CD14-positive monocyte (primary cell): ENCODE measurements at regions not wholly inside any gene's neighbourhood (a gene's known extent, or its start where the extent isn't known, plus 50 kb on each side); places are given as distances from the start of the nearest gene placed in this dataset.

Experiments used
- DNase-seq, 3 donors: peaks; one replicate each; pipeline ENCODE4 v3.0.0-alpha.2; 2011 to 2022
- H2AFZ ChIP-seq: 2 replicates; pipeline ENCODE4 v1.6.0; 2012; ENCODE audit warnings: mild to moderate bottlenecking, low read depth, low read length, inconsistent platforms; ENCODE audit not compliant: insufficient read depth, poor library complexity, severe bottlenecking
- H3K27ac ChIP-seq, 2 donors: 1 replicate in 1 of 2; 2 replicates in 1 of 2; pipeline ENCODE4 v1.5.1; 2012 to 2013; ENCODE audit warnings: low read length in 2 of 2, control low read depth in 1 of 2, inconsistent platforms in 1 of 2, low read depth in 1 of 2, mild to moderate bottlenecking in 1 of 2
- H3K27me3 ChIP-seq, 2 donors: one replicate each; pipeline versions ENCODE4 v1.6.0 to v1.6.1; 2011 to 2013; ENCODE audit warnings: low read length in 2 of 2; ENCODE audit not compliant: control insufficient read depth in 2 of 2, insufficient read depth in 2 of 2
- H3K36me3 ChIP-seq, 2 donors: replicated peaks in 1 of 2; 1 replicate in 1 of 2; 2 replicates in 1 of 2; pipeline versions ENCODE4 v1.5.1 to v1.6.1; 2012 to 2013; ENCODE audit warnings: low read length in 2 of 2, control low read depth in 1 of 2, inconsistent platforms in 1 of 2, mild to moderate bottlenecking in 1 of 2; ENCODE audit not compliant: insufficient read depth in 2 of 2, control insufficient read depth in 1 of 2
- H3K4me1 ChIP-seq, 2 donors: 1 replicate in 1 of 2; 2 replicates in 1 of 2; pipeline versions ENCODE4 v1.5.1 to v1.6.1; 2012 to 2013; ENCODE audit warnings: low read length in 2 of 2, control low read depth in 1 of 2, inconsistent platforms in 1 of 2, mild to moderate bottlenecking in 1 of 2, moderate library complexity in 1 of 2; ENCODE audit not compliant: insufficient read depth in 2 of 2, control insufficient read depth in 1 of 2
- H3K4me2 ChIP-seq: replicated peaks from 2 replicates; pipeline ENCODE3; 2012; ENCODE audit warnings: low read length, moderate library complexity, mild to moderate bottlenecking; ENCODE audit not compliant: poor library complexity, severe bottlenecking; ENCODE audit errors: extremely low read depth
- H3K4me3 ChIP-seq, 3 experiments: fragments of 200-600 bp in 1 of 3; sonication (generic) in 1 of 3; replicated peaks in 1 of 3; 1 replicate in 2 of 3; 2 replicates in 1 of 3; pipeline ENCODE4 v1.5.1; 2011 to 2013; ENCODE audit warnings: low read length in 3 of 3, mild to moderate bottlenecking in 3 of 3, control low read depth in 2 of 3, low read depth in 2 of 3, inconsistent platforms in 1 of 3, moderate library complexity in 1 of 3
- H3K79me2 ChIP-seq: 2 replicates; pipeline ENCODE4 v1.6.0; 2012; ENCODE audit warnings: mild to moderate bottlenecking, control low read depth, inconsistent platforms, low read length, moderate library complexity; ENCODE audit not compliant: insufficient read depth
- H3K9ac ChIP-seq: 2 replicates; pipeline ENCODE4 v1.6.0; 2017; ENCODE audit warnings: low read length, mild to moderate bottlenecking; ENCODE audit not compliant: insufficient read depth, poor library complexity, severe bottlenecking
- H3K9me3 ChIP-seq, 2 donors: replicated peaks in 1 of 2; 1 replicate in 1 of 2; 2 replicates in 1 of 2; pipeline versions ENCODE4 v1.5.1 to v1.6.1; 2012 to 2013; ENCODE audit warnings: low read length in 2 of 2, control low read depth in 1 of 2; ENCODE audit not compliant: control insufficient read depth in 1 of 2, insufficient read depth in 1 of 2
- H4K20me1 ChIP-seq: 2 replicates; pipeline ENCODE4 v1.6.0; 2012; ENCODE audit warnings: mild to moderate bottlenecking, low read length, control low read depth, moderate library complexity; ENCODE audit not compliant: insufficient read depth
- H3K27ac Mint-ChIP-seq, 7 donors: one replicate each; pipeline ENCODE4 v1.8.0; 2020; ENCODE audit warnings: mild to moderate bottlenecking in 7 of 7, mixed read lengths in 7 of 7, moderate library complexity in 6 of 7, inconsistent platforms in 2 of 7
- H3K27me3 Mint-ChIP-seq, 3 donors: one replicate each; pipeline ENCODE4 v1.8.0; 2021 to 2022; ENCODE audit warnings: low read depth in 3 of 3, mild to moderate bottlenecking in 3 of 3, mixed read lengths in 3 of 3, moderate library complexity in 3 of 3, inconsistent platforms in 1 of 3
- H3K36me3 Mint-ChIP-seq, 2 donors: one replicate each; pipeline ENCODE4 v1.8.0; 2020; ENCODE audit warnings: mixed read lengths in 2 of 2, inconsistent platforms in 1 of 2, mild to moderate bottlenecking in 1 of 2
- H3K4me1 Mint-ChIP-seq: one replicate; pipeline ENCODE4 v1.8.0; 2020; ENCODE audit warnings: mild to moderate bottlenecking, mixed read lengths
- H3K4me3 Mint-ChIP-seq, 2 donors: one replicate each; pipeline ENCODE4 v1.8.0; 2020; ENCODE audit warnings: mild to moderate bottlenecking in 2 of 2, mixed read lengths in 2 of 2, moderate library complexity in 1 of 2
- H3K9me3 Mint-ChIP-seq, 7 donors: one replicate each; pipeline ENCODE4 v1.8.0; 2020 to 2022; ENCODE audit warnings: mixed read lengths in 7 of 7, mild to moderate bottlenecking in 6 of 7, moderate library complexity in 6 of 7, inconsistent platforms in 2 of 7
- CTCF ChIP-seq: fragments of 200-600 bp; IDR thresholded peaks from one replicate; pipeline ENCODE4 v1.8.0; 2022; ENCODE audit warnings: antibody characterized with exemption, mild to moderate bottlenecking
- WGBS: methylation state at CpG from one replicate; pipeline ENCODE4 v1.1.5; 2013; ENCODE audit warnings: missing lambda C conversion rate; ENCODE audit not compliant: insufficient coverage; 5-methylcytosine and 5-hydroxymethylcytosine counted together
- intact Hi-C, 2 donors: fragments of 100-400 bp; cut with micrococcal nuclease; formaldehyde crosslinking; loops; one replicate each; pipeline versions ENCODE4 v1.15.0 to v1.15.1; 2023

DNA sequence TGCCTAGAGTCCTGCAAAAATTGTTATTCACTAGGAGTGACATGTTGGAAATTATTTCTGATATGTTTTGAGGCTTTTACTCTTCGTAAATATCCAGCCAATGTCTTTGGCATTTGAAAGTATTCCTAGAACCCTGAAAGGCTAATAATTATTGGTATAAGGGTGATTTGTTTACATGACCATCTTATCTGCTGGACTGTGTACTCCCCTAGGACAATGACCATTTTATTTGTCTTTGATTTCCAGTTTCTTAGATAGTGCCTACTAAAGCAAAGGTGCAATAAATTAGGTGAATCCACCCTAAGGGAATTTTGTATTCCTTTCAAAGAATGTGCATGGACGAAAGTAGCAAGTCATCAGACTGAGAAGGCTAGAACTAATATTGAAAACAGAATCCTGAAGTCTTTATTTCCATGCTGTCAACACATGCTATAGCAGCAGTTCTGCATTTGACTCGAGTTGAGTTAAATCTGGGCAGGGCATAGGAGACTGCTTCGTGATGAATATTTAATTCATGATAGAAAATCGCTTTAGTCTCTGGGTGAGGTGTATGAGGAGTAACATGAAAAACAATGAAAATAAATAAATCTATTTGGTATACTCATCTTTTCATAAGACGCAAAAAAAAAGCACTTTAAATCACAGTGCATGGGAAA, 235.7 kb downstream of the GPD2 start:
- no peaks in the 10 kb centered on the region for H3K27me3 Mint-ChIP-seq
- no peak overlapping the region for H3K4me3 ChIP-seq
- H3K36me3 ChIP-seq = no peaks in the 10 kb centered on the region
- H3K9me3 ChIP-seq = peaks cover 0 to 3% of the 10 kb centered on the region in 2 donors
- H3K27ac Mint-ChIP-seq = no peak overlapping the region
- DNase-seq = no peak
- H2AFZ ChIP-seq = no peak overlapping the region
- H3K79me2 ChIP-seq = no peaks in the 10 kb centered on the region
- H3K4me1 ChIP-seq = no peaks in the 10 kb centered on the region
- peaks cover 3 to 12% (median 5%) of the 10 kb centered on the region in 7 donors for H3K9me3 Mint-ChIP-seq
- intact Hi-C loops = no loop called here
- H3K4me3 Mint-ChIP-seq = no peak overlapping the region
- H3K9ac ChIP-seq = no peak overlapping the region
- H3K4me2 ChIP-seq = no peak overlapping the region
- no peak overlapping the region for H3K27ac ChIP-seq
- H3K27me3 ChIP-seq = no peaks in the 10 kb centered on the region
- no peaks in the 10 kb centered on the region for H3K36me3 Mint-ChIP-seq
- WGBS = no CpG with 5 or more reads among the region's 6 CpGs
- no peak for TF ChIP-seq CTCF
- H4K20me1 ChIP-seq = no peaks in the 10 kb centered on the region
- no peaks in the 10 kb centered on the region for H3K4me1 Mint-ChIP-seq

DNA sequence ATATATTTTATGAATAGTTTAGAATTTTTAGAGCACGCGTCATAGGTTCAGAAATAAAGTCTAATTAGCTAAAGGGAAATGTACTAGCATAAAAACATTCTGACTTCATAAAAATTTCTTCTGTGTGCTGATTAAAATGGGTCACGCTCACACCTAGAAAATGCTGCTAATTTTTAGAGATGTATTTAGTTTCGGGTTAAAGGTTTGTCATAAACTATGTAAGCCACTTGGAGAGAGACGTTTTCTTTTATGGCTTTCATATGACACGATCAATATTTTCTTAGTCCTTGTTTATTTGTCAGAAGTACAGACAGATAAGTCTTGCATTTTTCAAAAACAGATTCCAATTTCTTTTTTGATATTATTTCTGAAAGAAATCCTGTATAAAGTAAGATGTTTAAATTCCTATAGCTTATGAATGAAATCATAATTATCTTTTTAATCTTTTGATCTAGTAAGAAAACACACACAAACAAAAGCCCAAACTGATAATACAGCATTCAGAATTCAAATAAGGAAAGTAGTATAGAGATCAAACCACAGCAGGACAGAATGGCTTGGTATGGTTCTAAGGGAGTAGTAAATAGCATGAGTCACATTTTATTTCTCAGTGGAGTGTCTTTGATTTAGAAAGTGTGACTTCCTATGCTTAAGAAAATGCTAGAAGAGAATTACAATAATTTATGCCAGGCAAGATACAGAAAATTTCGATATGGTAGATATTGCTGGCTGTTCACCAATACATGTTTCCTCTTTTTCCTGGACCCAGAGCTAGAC, 236.6 kb downstream of the GPD2 start:
- no peak for DNase-seq
- no peaks in the 10 kb centered on the region for H3K27me3 ChIP-seq
- H3K27ac ChIP-seq = no peak overlapping the region
- peaks cover 0 to 3% of the 10 kb centered on the region in 2 donors for H3K9me3 ChIP-seq
- Mint-ChIP-seq H3K9me3 (peaks cover 2 to 10% (median 3%) of the 10 kb centered on the region in 7 donors), H3K36me3 (no peaks in the 10 kb centered on the region), H3K4me3 (no peak overlapping the region), H3K27ac (no peak overlapping the region), H3K4me1 (no peaks in the 10 kb centered on the region), H3K27me3 (no peaks in the 10 kb centered on the region)
- H4K20me1 ChIP-seq = no peaks in the 10 kb centered on the region
- no peaks in the 10 kb centered on the region for H3K36me3 ChIP-seq
- WGBS = no CpG with 5 or more reads among the region's 7 CpGs
- no peaks in the 10 kb centered on the region for H3K79me2 ChIP-seq
- no peak overlapping the region for H2AFZ ChIP-seq
- no peaks in the 10 kb centered on the region for H3K4me1 ChIP-seq
- intact Hi-C loops = no loop called here
- no peak overlapping the region for H3K9ac ChIP-seq
- H3K4me2 ChIP-seq = no peak overlapping the region
- no peak overlapping the region for H3K4me3 ChIP-seq
- no peak for TF ChIP-seq CTCF
